ENCODE measurements at regions not wholly inside any gene's neighbourhood (a gene's known extent, or its start where the extent isn't known, plus 50 kb on each side); places are given as distances from the start of the nearest gene placed in this dataset.
"Not testable (repeated sequence)": the region's sequence is repeated elsewhere in the genome, so short reads cannot be mapped to it uniquely, and the experiment has no call there.

DNA sequence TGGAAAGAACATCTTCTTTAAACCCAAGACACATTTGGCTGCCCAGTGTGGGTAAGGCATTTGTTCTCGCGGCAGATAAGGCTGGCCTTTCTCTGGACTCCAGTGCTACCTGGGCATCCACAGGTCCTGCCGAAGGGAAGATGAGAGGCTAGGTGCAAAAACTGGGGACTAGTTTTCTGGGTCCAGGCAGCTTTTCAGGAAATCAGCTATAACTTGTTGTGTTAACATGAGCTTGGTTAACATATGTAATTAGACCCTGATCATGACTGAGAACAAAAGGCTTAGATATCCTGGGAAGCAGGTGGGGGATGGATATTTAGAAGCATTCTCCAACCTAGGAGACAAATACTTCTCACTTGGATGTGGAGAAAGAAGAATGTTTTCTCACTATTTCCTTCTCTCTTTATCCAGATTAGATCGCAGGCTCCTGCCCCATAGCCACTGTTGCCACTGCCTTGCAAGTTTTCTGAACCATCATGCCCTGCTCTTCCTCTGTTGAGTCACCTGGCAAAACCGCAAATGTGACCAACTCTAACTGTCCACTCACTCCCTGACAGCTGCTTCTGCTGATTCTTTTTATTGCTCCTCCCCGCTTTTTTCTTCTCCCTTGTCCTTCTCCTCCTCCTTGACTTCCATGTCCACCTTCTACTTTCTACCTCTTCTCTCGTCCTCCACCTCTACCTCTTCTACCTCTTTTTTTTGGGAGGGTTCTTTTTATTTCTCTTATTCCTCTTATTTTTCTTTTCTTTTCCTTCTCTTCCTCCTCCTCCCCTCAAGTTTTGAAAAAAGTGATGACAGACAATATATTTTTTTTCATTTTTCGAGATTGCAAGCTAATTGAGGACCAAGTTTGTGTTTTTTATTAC is 258.1 kb downstream of the UTRN start:
- DNase-seq: no peak

DNA sequence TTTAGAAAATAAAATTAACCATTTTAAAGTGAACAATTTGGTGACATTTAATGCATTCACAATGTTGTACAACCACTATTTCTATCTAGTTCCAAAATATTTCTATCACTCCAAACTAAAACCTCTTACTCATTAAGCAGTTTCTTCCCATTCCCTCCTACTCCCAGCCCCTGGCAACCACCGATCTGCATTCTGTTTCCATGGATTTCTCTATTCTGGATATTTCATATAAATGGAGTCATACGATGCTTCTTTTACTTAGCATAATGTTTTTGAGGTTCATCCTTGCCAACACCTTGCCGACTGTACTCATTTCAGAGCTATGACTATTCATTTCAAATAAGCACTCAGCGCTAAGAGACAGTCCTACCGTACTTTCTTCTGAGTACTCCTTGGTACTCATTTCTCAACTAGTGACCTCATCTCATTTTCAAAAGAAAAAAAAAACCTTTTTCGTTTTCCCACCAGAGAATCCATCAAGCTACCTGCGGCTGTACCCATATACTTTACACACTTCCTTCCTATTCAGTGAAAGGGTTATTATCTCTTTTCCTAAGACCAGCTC is 259.2 kb downstream of the UTRN start:
- DNase-seq: no peak

DNA sequence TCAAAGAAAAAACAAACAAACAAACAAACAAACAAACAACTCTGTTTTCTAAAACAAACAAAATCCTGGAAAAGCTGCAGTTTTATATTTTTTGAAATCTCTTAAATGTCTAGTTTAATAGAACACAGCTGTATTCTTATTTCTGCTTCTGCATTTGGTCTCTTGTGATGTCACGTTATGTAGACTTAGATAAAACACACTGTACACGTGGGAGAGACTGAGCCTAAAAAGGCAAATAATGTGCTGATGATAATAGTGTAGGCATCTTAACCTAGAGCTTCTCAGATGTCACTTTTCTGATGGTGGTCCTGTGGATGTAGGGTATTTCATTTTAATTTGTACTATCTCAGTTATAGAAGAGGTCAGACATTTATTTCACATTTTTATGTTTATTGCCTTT is 261.7 kb downstream of the UTRN start:
- no peak for DNase-seq

DNA sequence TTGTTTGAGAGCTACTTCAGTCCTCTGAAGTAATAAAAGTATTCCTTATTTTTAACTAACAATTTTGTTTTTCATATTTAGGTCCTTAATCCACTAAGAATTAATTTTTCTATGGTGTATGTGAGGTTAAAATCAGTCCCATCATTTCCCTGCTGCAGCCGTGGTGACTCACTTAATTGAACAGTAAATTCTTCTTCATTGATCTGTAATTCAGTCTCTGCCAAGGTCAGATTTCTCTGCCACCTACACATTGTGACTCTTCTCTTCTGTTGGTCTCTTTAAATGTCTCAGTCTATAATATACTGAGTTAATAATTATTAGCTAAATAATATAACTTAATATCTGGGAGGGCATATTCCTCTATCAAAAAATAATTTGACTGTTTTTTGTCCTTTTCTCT is 262.3 kb downstream of the UTRN start:
- DNase-seq: no peak

DNA sequence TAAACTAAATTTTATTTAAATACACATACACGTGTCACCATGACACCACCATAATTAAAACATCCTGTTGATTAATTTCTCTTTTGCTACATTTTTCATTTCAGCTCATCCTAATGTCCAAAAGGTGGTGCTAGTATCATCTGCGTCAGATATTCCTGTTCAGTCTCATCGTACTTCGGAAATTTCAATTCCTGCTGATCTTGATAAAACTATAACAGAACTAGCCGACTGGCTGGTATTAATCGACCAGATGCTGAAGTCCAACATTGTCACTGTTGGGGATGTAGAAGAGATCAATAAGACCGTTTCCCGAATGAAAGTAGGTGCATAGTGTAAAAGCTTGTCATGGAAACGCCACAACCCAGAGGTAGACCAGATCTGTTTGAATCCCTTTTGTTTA is 263.4 kb downstream of the UTRN start:
- no peak for DNase-seq

DNA sequence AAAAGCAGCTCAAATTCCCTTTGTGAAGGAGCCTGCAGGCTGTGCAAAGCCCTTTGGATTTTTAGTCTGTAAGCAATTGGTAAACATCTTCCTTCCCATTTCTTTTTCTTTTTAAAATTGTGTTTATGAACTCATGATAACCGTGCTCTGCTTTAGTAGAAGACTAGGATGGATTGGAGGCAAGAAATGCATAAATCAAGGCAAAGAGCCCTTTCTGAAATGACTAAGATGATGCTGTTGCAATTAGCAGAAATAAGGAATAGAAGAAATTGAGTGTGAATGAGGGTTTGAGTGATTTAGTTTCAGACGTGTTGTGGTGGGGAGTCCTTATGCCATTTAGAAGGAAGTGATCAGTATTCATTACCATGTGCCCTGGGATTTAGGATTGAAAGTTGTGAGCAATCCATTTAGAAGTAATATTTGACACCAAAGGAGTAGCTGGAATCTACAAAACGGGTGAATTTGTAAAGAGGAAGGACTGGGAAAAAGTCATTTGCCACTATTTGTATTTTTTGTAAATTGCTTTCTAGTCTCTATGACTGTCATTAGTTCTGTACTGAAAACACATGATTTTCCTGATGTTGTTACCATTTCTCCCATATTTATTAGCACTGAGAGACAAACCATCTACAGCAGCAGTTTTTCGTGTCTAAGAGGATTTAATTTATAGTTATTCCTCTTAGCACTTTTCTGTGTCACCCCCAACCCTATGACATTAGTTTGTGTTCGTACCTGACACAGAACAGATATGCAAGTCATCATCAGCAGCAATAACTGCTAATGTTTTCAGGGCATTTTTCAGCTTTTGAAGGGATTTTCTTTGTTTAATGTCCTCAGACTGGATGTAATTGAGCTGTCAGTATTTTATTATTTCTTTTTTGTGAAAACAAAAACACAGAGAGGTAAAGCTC is 265.0 kb downstream of the UTRN start:
- DNase-seq: no peak

DNA sequence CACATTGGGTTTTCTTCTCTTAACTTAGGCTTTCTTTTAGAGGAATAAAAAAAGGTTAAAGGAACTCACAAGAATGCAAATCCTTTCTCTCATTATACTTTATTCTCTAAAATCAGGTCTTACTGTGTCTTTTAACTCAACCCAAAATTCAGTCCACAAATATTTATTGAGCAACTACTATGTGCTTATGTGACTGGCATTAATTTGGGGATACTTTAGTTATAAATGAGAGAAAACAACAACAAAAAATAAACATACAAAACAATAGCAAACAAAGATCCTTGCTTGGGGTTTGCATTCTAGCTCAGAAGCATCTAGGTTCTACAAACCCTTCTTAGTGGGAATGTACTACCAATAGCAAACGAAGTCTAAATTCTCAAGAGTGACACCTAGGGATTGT is 266.2 kb downstream of the UTRN start:
- DNase-seq: no peak

GRCh38 chr6:144555066-144555465 is 269.9 kb downstream of the UTRN start:
- no peak for DNase-seq

- no peak for DNase-seq
Measured at GRCh38 chr6:144559865-144560593, 274.9 kb downstream of the UTRN start.

DNA sequence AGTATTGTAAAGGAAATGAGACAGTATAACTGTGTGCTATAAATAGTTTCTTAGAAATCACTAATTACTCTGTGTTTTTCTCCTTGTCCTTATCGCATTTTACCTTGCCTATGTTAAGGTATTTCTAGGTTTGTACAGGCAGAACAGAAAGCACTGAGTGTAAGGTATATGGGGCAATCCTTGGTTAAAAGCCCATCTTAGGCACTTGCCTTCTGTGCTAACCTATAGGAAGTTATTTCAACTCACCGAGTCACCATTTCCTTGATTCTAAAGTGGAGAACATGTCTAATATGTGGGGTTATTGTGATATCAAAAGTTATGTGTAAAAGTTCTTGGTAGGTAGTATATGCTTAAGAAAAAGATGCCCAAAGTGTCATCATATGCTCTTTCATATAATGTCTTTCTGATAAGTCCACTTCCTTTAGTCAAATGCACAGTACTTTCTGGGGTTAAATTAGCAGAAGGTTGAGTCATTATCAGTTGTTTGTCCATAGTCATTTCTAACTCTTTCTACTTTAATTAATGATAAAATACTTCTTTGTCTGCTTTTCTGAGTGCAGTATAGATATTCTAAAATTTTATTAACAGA is 276.4 kb downstream of the UTRN start:
- DNase-seq: no peak

GRCh38 chr6:144564202-144564601 is 279.1 kb downstream of the UTRN start:
- no peak for DNase-seq

DNA sequence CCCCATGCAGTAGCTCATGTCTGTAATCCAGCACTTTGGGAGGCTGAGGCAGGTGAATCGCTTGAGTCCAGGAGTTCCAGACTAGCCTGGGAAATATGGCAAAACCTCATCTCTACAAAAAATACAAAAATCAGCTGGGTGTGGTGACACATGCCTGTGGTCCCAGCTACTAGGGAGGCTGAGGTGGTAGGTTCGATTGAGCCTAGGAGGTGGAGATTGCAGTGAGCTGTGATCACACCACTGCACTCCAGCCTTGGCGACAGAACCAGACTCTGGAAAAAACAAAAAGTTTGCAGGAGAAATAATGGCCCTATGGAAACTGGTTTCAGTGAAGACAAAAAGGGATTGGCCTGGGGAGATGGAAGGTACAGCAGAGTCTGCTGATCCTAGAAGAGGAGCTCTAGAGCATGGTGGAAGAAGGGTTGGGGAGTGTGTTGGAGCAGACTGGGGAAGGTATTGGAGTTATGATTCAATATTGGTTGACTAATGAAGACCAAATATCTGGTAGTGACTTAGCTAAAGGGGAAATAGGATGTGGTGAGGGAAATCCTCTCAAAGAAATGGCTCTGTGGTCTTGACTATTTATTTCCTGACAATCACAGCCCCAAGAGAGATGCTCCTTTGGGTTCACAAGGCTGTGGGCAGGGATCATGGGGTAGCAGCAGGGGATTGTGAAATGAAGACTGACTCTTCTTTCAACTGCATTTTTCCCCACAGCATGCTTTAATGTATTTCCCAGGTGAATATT is 281.9 kb downstream of the UTRN start:
- no peak for DNase-seq

DNA sequence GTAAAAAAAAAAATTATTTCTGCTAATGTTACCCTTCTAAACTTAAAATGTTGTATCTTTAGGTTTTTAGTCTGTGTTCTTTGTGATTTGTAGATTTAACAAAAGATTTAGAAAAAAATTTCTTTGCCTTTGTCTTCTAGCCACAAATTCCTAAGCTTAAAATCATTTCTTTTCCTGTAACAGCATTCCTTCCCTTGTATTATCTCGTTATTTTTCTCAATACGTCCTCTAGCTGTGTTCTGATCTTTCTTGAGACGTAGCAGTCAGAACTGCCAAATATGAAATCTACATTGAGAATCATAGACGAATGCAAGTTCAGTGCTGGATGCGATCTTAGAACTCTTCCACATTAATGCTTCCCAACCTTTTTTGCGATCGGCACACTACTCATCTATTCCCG is 283.1 kb downstream of the UTRN start:
- DNase-seq: no peak

- not testable (repeated sequence) for DNase-seq
Measured at GRCh38 chr6:144572541-144572940, 287.4 kb downstream of the UTRN start.

DNA sequence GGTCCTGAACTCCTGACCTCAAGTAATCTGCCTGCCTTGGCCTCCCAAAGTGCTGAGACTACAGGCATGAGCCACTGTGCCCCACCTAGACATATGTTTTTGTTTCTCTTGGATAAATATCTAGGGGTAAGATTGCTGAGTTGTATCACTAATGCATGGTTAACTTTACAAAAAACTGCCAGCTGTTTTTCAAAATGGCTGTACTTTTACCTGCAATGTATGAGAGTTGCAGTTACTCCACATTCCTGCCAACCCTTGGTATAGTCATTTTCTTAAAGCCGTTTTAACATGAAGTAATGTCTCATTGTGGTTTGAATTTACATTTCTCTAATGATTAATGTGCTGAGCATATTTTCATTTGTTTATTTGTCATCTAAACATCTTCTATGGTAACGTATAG is 289.7 kb downstream of the UTRN start:
- no peak for DNase-seq

DNA sequence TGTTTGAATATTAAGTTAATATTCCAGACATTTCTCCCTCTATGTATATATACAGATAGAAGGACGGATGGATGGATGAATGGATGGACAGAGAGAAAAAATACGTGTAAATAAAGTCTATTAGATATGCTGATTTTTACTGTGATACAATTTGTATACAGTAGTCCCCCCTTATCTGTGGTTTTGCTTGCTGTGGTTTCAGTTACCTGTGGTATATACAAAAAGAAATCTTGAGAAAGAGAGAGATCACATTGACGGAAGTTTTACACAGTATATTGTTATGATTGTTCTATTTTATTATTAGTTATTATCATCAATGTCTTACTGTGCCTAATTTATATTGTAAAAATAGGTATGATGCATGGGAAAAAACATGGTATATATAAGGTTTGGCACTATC is 290.2 kb downstream of the UTRN start:
- DNase-seq: no peak

DNA sequence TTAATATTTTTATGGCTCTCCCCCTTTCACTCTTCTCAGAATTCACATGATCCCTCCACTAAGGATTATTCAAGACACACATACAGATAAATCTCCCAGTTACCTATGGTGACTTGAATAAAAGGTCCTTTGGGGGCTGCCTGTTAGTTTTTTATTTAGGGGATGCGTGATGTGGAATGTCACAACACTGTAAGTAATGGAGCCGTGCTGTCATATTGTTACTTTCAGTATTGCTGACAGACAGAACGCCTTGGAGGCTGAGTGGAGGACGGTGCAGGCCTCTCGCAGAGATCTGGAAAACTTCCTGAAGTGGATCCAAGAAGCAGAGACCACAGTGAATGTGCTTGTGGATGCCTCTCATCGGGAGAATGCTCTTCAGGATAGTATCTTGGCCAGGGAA is 291.7 kb downstream of the UTRN start:
- DNase-seq: no peak

GRCh38 chr6:144578385-144579350 is 293.5 kb downstream of the UTRN start:
- no peak for DNase-seq

DNA sequence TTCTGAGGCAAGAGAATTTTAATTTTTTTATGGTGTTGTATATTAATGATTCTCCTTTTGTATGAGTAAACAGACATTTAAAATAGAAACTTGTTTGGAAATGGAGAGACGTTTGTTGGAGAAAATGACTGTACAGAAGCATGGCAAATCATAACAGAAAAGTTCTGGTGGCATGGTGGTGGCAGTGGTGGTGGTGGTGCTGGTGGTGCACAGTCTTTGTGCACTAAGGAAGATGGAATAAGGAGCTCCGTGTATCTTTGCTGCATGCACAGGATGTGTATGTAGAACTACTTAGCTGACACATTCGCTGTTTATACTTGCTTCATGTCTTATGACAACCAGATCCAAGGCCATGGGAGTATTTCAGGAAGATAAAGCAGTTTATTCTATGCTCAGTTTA is 294.9 kb downstream of the UTRN start:
- no peak for DNase-seq

DNA sequence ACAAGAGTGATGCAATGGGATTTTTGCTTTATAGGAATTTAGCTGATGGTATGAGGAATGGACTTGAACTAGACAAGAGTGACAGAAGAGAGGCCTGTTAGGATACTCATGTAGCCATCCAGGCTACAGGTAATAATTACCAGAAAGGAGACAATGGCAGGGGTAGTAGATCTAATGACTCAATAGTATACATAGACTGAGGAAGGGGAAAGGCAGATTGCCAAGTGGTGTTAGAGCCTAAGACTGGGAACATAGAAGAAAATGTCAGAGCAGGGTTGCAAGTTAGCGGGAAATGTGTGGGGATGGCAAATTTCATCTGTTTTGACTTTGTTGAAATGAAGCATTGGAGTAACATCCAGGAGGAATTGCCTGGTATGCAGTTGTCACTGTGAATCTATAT is 295.6 kb downstream of the UTRN start:
- DNase-seq: no peak
